Adrenal gland (tissue), 9 donors: ENCODE measurements at regions not wholly inside any gene's neighbourhood (a gene's known extent, or its start where the extent isn't known, plus 50 kb on each side); places are given as distances from the start of the nearest gene placed in this dataset.
"Not testable (repeated sequence)": the region's sequence is repeated elsewhere in the genome, so short reads cannot be mapped to it uniquely, and the experiment has no call there.

ENCODE experiments used
- DNase-seq, 7 donors: peaks; one replicate each; pipeline ENCODE4 v3.0.0-alpha.2; 2019 to 2020
- H3K27ac ChIP-seq, 5 donors: fragments of 200-600 bp; sonication (generic) in 4 of 5; 1 replicate in 3 of 5; 2 replicates in 2 of 5; pipeline versions ENCODE4 v1.5.1 to v1.8.0; 2016 to 2020; ENCODE audit warnings: mild to moderate bottlenecking in 1 of 5
- H3K27me3 ChIP-seq: fragments of 200-600 bp; 2 replicates; pipeline ENCODE4 v1.8.0; 2021
- H3K36me3 ChIP-seq, 2 donors: fragments of 200-600 bp; replicated peaks in 1 of 2; 1 replicate in 1 of 2; 2 replicates in 1 of 2; pipeline versions ENCODE4 v1.5.1 to v1.8.0; 2018 to 2022
- H3K4me1 ChIP-seq, 2 donors: fragments of 200-600 bp; replicated peaks in 1 of 2; 1 replicate in 1 of 2; 2 replicates in 1 of 2; pipeline versions ENCODE4 v1.5.1 to v1.8.0; 2018 to 2021
- H3K4me3 ChIP-seq, 4 donors: fragments of 200-600 bp; sonication (generic) in 3 of 4; one replicate each; pipeline ENCODE4 v1.5.1; 2016 to 2018
- H3K9me3 ChIP-seq, 3 donors: fragments of 200-600 bp; sonication (generic) in 1 of 3; replicated peaks in 1 of 3; 1 replicate in 2 of 3; 2 replicates in 1 of 3; pipeline versions ENCODE4 v1.5.1 to v1.8.0; 2016 to 2021
- CTCF ChIP-seq, 6 experiments: fragments of 450-650 bp in 4 of 6; fragments of 200-600 bp in 2 of 6; sonication (generic) in 1 of 6; IDR thresholded peaks; 1 replicate in 5 of 6; 2 replicates in 1 of 6; pipeline versions ENCODE4 v1.5.1 to v1.8.0; 2016 to 2021; ENCODE audit warnings: antibody characterized with exemption in 6 of 6, mild to moderate bottlenecking in 2 of 6, moderate library complexity in 1 of 6
- POLR2A ChIP-seq, 2 donors: fragments of 450-650 bp; IDR thresholded peaks; one replicate each; pipeline ENCODE4 v1.6.1; 2017; ENCODE audit warnings: antibody characterized with exemption in 2 of 2, mild to moderate bottlenecking in 2 of 2, moderate library complexity in 1 of 2
- WGBS, 4 donors: extraction: QIAGEN DNeasy Blood & Tissue Kit in 2 of 4; methylation state at CpG; one replicate each; pipeline versions ENCODE4 v1.1.5 to v1.1.7; 2013 to 2017; 5-methylcytosine and 5-hydroxymethylcytosine counted together
- intact Hi-C, 2 donors: fragments of 100-400 bp; cut with DNase I; formaldehyde crosslinking; loops; one replicate each; pipeline versions ENCODE4 v1.14.1 to v1.15.0; 2022 to 2023
- donor health status: healthy with polysubstance abuse.
- donor health status: Bipolar disorder and iron deficiency.
- donor health status: DM: yes; HTN: yes; CAD: no.
- donor health status: DM: no; HTN: no; CAD: no.
- donor health status: DM: no; HTN: no; CAD: no.

GRCh38 chr4:29082684-29083083, 1637.5 kb upstream of the PCDH7 start:
- Histone ChIP-seq H3K4me1 (no peaks in the 10 kb centered on the region), H3K9me3 (no peaks in the 10 kb centered on the region), H3K36me3 (no peaks in the 10 kb centered on the region), H3K27ac (no peak overlapping the region), H3K27me3 (no peaks in the 10 kb centered on the region), H3K4me3 (no peak overlapping the region)
- TF ChIP-seq CTCF (IDR thresholded peaks at IDR 0.05) (no peak), POLR2A (IDR thresholded peaks at IDR 0.05) (no peak)
- intact Hi-C loops, result no loop called here
- DNase-seq, result no peak
- WGBS, 4 donors, result 51 to 64% (median 60%) methylated on average over 5 of the region's 5 CpGs

- WGBS, 4 donors, result 76 to 84% (median 79%) methylated on average over 4 of the region's 4 CpGs
- Histone ChIP-seq H3K4me3 (no peak overlapping the region), H3K36me3 (no peaks in the 10 kb centered on the region), H3K9me3 (no peaks in the 10 kb centered on the region), H3K4me1 (no peaks in the 10 kb centered on the region), H3K27ac (no peak overlapping the region), H3K27me3 (no peaks in the 10 kb centered on the region)
- no peak for DNase-seq
- TF ChIP-seq POLR2A (IDR thresholded peaks at IDR 0.05) (no peak), CTCF (IDR thresholded peaks at IDR 0.05) (no peak)
- intact Hi-C loops, result no loop called here
Measured at GRCh38 chr4:29085748-29086147, 1634.4 kb upstream of the PCDH7 start.

DNA sequence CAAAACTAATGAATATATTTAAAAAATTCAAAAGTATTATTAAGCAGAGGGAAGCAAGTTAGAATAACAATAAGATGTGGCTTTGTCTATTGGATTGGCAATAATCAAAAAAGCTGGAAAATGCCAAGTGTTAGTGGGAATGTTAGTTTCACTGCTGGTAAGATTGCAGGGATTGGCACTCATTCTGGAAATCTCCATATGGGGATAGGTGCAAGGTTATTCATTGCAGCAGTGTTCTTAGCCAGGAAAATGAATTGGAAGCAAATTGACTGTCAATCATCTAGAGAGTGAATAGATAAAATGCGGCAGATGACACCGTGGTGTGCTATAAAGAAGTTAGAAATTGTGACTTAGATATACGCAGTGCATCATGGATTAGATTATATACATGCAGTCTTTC, 1615.5 kb upstream of the PCDH7 start:
- intact Hi-C loops, result no loop called here
- no peaks in the 10 kb centered on the region for H3K36me3 ChIP-seq
- no peak overlapping the region for H3K4me3 ChIP-seq
- TF ChIP-seq POLR2A (IDR thresholded peaks at IDR 0.05) (no peak), CTCF (IDR thresholded peaks at IDR 0.05) (no peak)
- no peaks in the 10 kb centered on the region for H3K27me3 ChIP-seq
- no peak for DNase-seq
- H3K4me1 ChIP-seq, result no peaks in the 10 kb centered on the region
- WGBS, 4 donors, result 84 to 90% (median 86%) methylated on average over 3 of the region's 3 CpGs
- no peaks in the 10 kb centered on the region for H3K9me3 ChIP-seq
- no peak overlapping the region for H3K27ac ChIP-seq

DNA sequence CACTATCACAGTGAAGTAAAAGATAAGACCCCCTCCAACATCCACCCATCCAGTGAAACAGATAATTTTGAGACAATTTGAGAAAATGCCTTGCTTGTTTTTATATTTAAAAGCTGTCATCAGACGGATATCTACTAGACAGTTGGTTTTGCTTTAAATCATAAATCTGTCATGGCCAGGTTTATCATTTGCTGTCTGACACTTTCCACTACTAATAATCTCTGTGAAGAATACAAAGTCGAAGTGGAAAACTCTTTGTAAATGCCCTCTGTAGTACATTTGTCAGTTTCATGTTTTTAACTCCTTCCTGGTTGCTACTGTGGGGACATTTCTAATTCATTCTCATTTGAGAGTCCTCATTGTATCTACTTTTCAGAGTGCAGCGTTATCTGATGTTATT, 1606.2 kb upstream of the PCDH7 start:
- Histone ChIP-seq H3K4me1 (no peaks in the 10 kb centered on the region), H3K36me3 (no peaks in the 10 kb centered on the region), H3K27ac (no peak overlapping the region), H3K4me3 (no peak overlapping the region), H3K9me3 (no peaks in the 10 kb centered on the region), H3K27me3 (no peaks in the 10 kb centered on the region)
- TF ChIP-seq POLR2A (IDR thresholded peaks at IDR 0.05), result no peak
- no peak for TF ChIP-seq CTCF (IDR thresholded peaks at IDR 0.05)
- DNase-seq, result no peak
- intact Hi-C loops, result no loop called here
- WGBS, 4 donors, result 26 to 37% (median 33%) methylated on average over 3 of the region's 3 CpGs

GRCh38 chr4:29117231-29117722, 1602.9 kb upstream of the PCDH7 start:
- DNase-seq, intact Hi-C loops, H3K27ac ChIP-seq, H3K4me3 ChIP-seq, H3K4me1 ChIP-seq, H3K9me3 ChIP-seq, H3K27me3 ChIP-seq, H3K36me3 ChIP-seq: not testable (repeated sequence)
- 92 to 94% (median 93%) methylated on average over 13 to 38 of the region's 38 CpGs; no CpG with 5 or more reads in 1 of the 4 donors for WGBS, 4 donors
